HepG2 (cell line): ENCODE measurements at regions not wholly inside any gene's neighbourhood (a gene's known extent, or its start where the extent isn't known, plus 50 kb on each side); places are given as distances from the start of the nearest gene placed in this dataset.

Experiments used
- ATAC-seq: fragments of 200-7000 bp; cut with Tn5 transposase; 3 replicates; pipeline ENCODE4 v1.9.1; 2020; ENCODE audit warnings: mild to moderate bottlenecking, moderate library complexity
- BruUV-seq: library from RNA; stranded (reverse); fragments of 400-500 nt; replicated peaks from 2 replicates; lab custom pipeline; 2021; lab: Mats Ljungman, UMichigan
- CTCF ChIA-PET: fragments of 300-600 bp; formaldehyde crosslinking; extraction: SDS; loops from one replicate; lab custom pipeline; 2021; ENCODE audit warnings: low total read pairs, inconsistent platforms, low intra/inter-chr PET ratio; lab: Yijun Ruan, JAX
- POLR2A ChIA-PET: fragments of 350-600 bp; sonication (Branson Sonifier 250); formaldehyde crosslinking; loops from one replicate; lab custom pipeline; 2020; ENCODE audit warnings: antibody characterized with exemption, inconsistent platforms; lab: Yijun Ruan, JAX
- DNase-seq: peaks from one replicate; pipeline ENCODE4 v3.0.0-alpha.2; 2015; ENCODE audit warnings: low spot score
- FAIRE-seq: peaks from 3 replicates; lab custom pipeline; 2011; peaks lifted over from hg19 to GRCh38; lab: Jason Lieb, UNC
- H2AFZ ChIP-seq: one replicate; pipeline ENCODE4 v1.6.1; 2011; ENCODE audit warnings: low read length, inconsistent platforms
- H3K27ac ChIP-seq: fragments of 300-600 bp; 3 replicates; pipeline ENCODE4 v1.8.0; 2011; ENCODE audit warnings: mixed run types, mild to moderate bottlenecking, mixed read lengths, low read length, inconsistent platforms; ENCODE audit not compliant: insufficient read depth; ENCODE audit errors: extremely low read length
- H3K27me3 ChIP-seq, 2 experiments: fragments of 200-600 bp in 1 of 2; 2 replicates in 1 of 2; 3 replicates in 1 of 2; pipeline versions ENCODE4 v1.6.0 to v1.8.0; 2011; ENCODE audit warnings: low read length in 2 of 2, mild to moderate bottlenecking in 2 of 2, moderate library complexity in 2 of 2, inconsistent platforms in 1 of 2; ENCODE audit not compliant: insufficient read depth in 2 of 2, control insufficient read depth in 1 of 2
- H3K36me3 ChIP-seq, 2 experiments: fragments of 200-600 bp in 1 of 2; replicated peaks in 1 of 2; 2 replicates in 1 of 2; 3 replicates in 1 of 2; pipeline versions ENCODE4 v1.5.1 to v1.8.0; 2011; ENCODE audit warnings: low read length in 2 of 2, inconsistent platforms in 1 of 2; ENCODE audit not compliant: insufficient read depth in 2 of 2, control insufficient read depth in 1 of 2
- H3K4me1 ChIP-seq: 2 replicates; pipeline ENCODE4 v1.5.1; 2012; ENCODE audit warnings: low read length, inconsistent platforms; ENCODE audit not compliant: insufficient read depth
- H3K4me2 ChIP-seq: 2 replicates; pipeline ENCODE4 v1.6.0; 2011; ENCODE audit warnings: low read depth, low read length, inconsistent platforms
- H3K4me3 ChIP-seq, 3 experiments: fragments of 200-600 bp in 1 of 3; sonication (generic), shearing (Covaris generic) in 1 of 3; replicated peaks in 1 of 3; 2 replicates each; pipeline ENCODE4 v1.5.1; 2011 to 2016; ENCODE audit warnings: low read length in 3 of 3, inconsistent platforms in 2 of 3, low read depth in 2 of 3, mild to moderate bottlenecking in 2 of 3, control low read depth in 1 of 3, mixed read lengths in 1 of 3; ENCODE audit not compliant: insufficient read depth in 1 of 3
- H3K79me2 ChIP-seq: one replicate; pipeline ENCODE4 v1.6.1; 2011; ENCODE audit warnings: low read length, inconsistent platforms; ENCODE audit not compliant: insufficient read depth
- H3K9ac ChIP-seq: 2 replicates; pipeline ENCODE4 v1.6.0; 2011; ENCODE audit warnings: mild to moderate bottlenecking, low read depth, low read length, inconsistent platforms; ENCODE audit not compliant: insufficient read depth
- H3K9me3 ChIP-seq: 2 replicates; pipeline ENCODE4 v1.5.1; 2012; ENCODE audit warnings: mild to moderate bottlenecking, low read length
- H4K20me1 ChIP-seq: 2 replicates; pipeline ENCODE4 v1.6.0; 2011; ENCODE audit warnings: inconsistent platforms, mild to moderate bottlenecking, low read length, moderate library complexity; ENCODE audit not compliant: insufficient read depth
- CERS6 ChIP-seq: sonication (generic); formaldehyde crosslinking; IDR thresholded peaks from 2 replicates; pipeline ENCODE4 v1.5.0; 2020; ENCODE audit warnings: missing genetic modification reagents
- CREB3 ChIP-seq: sonication (generic); formaldehyde crosslinking; IDR thresholded peaks from 2 replicates; pipeline ENCODE4 v1.5.0; 2020; ENCODE audit warnings: missing genetic modification reagents
- GLMP ChIP-seq: sonication (generic); formaldehyde crosslinking; IDR thresholded peaks from 2 replicates; pipeline ENCODE4 v1.9.0; 2021; ENCODE audit warnings: missing genetic modification reagents, mild to moderate bottlenecking, borderline replicate concordance
- MTA3 ChIP-seq: sonication (generic); formaldehyde crosslinking; IDR thresholded peaks from 2 replicates; pipeline ENCODE4 v1.4.0; 2020; ENCODE audit warnings: missing genetic modification reagents
- NPAS2 ChIP-seq: sonication (generic); formaldehyde crosslinking; IDR thresholded peaks from 2 replicates; pipeline ENCODE4 v1.8.0; 2022; ENCODE audit warnings: mild to moderate bottlenecking, missing genetic modification reagents, borderline replicate concordance
- SIN3A ChIP-seq: IDR thresholded peaks from 2 replicates; pipeline ENCODE4 v1.6.1; 2011; ENCODE audit warnings: low read depth, mild to moderate bottlenecking, control low read depth, low read length, borderline replicate concordance
- STAG1 ChIP-seq: sonication (generic); formaldehyde crosslinking; IDR thresholded peaks from 2 replicates; pipeline ENCODE4 v1.4.0; 2020; ENCODE audit warnings: missing genetic modification reagents
- ZNF572 ChIP-seq: sonication (generic); formaldehyde crosslinking; IDR thresholded peaks from 2 replicates; pipeline ENCODE4 v1.5.1; 2020; ENCODE audit warnings: mild to moderate bottlenecking, missing genetic modification reagents
- ZNF598 ChIP-seq: sonication (generic); formaldehyde crosslinking; IDR thresholded peaks from 2 replicates; pipeline ENCODE4 v1.5.1; 2020; ENCODE audit warnings: mild to moderate bottlenecking, missing genetic modification reagents, borderline replicate concordance
- ZNF776 ChIP-seq: sonication (generic); formaldehyde crosslinking; IDR thresholded peaks from 2 replicates; pipeline ENCODE4 v1.4.0; 2020; ENCODE audit warnings: mild to moderate bottlenecking, missing genetic modification reagents
- WGBS: methylation state at CpG from one replicate; pipeline ENCODE4 v1.1.6; 2017; ENCODE audit warnings: low lambda C conversion rate; 5-methylcytosine and 5-hydroxymethylcytosine counted together
- in situ Hi-C: cut with HindIII; loops from 2 replicates; pipeline ENCODE4 v1.10.0; 2017; ENCODE audit warnings: low pct_unique_long_range_greater_than_20kb; ENCODE audit not compliant: extremely low pct_ligation_motif_present
- intact Hi-C: fragments of 100-400 bp; cut with micrococcal nuclease; formaldehyde crosslinking; loops from one replicate; pipeline ENCODE4 v1.10.0; 2022; ENCODE audit not compliant: unreplicated experiment

- no peaks in the 10 kb centered on the region; a peak in 1 of 5 replicates for H3K27me3 ChIP-seq
- ChIA-PET CTCF (no interaction called here), POLR2A (no interaction called here)
- 12% methylated on average over 2 of the region's 2 CpGs for WGBS
- no peaks in the 10 kb centered on the region for H3K36me3 ChIP-seq
- no TSS peak for BruUV-seq
- DNase-seq (no peak), ATAC-seq (no peak), FAIRE-seq (no peak)
- H3K9ac ChIP-seq = no peak overlapping the region
- no peak overlapping the region for H3K27ac ChIP-seq
- in situ Hi-C loops (no loop called here), intact Hi-C loops (no loop called here)
- no peak overlapping the region for H2AFZ ChIP-seq
- no peaks in the 10 kb centered on the region for H3K79me2 ChIP-seq
- H3K4me1 ChIP-seq = no peaks in the 10 kb centered on the region
- H3K9me3 ChIP-seq = no peaks in the 10 kb centered on the region
- H4K20me1 ChIP-seq = no peaks in the 10 kb centered on the region
- no peak for TF ChIP-seq ZNF598 (CRISPR knock-in tag)
- no peak for TF ChIP-seq GLMP (CRISPR knock-in tag)
- TF ChIP-seq NPAS2 = no peak
- no peak for TF ChIP-seq STAG1 (CRISPR knock-in tag)
- no peak for TF ChIP-seq ZNF572 (CRISPR knock-in tag)
- TF ChIP-seq CREB3 = no peak
- no peak for TF ChIP-seq SIN3A
- no peak for TF ChIP-seq MTA3 (CRISPR knock-in tag)
- no peak for TF ChIP-seq ZNF776 (CRISPR knock-in tag)
- no peak for TF ChIP-seq CERS6
- H3K4me2 ChIP-seq = no peak overlapping the region
- no peak overlapping the region for H3K4me3 ChIP-seq
These were observed 78.1 kb upstream of the SLC38A11 start for GRCh38 chr2:165033402-165033801.
